HepG2 (cell line): ENCODE measurements at regions not wholly inside any gene's neighbourhood (a gene's known extent, or its start where the extent isn't known, plus 50 kb on each side); places are given as distances from the start of the nearest gene placed in this dataset.

Experiments
- ATAC-seq: fragments of 200-7000 bp; cut with Tn5 transposase; 3 replicates; pipeline ENCODE4 v1.9.1; 2020; ENCODE audit warnings: mild to moderate bottlenecking, moderate library complexity
- BruUV-seq: library from RNA; stranded (reverse); fragments of 400-500 nt; replicated peaks from 2 replicates; lab custom pipeline; 2021; lab: Mats Ljungman, UMichigan
- CTCF ChIA-PET: fragments of 300-600 bp; formaldehyde crosslinking; extraction: SDS; loops from one replicate; lab custom pipeline; 2021; ENCODE audit warnings: low total read pairs, inconsistent platforms, low intra/inter-chr PET ratio; lab: Yijun Ruan, JAX
- POLR2A ChIA-PET: fragments of 350-600 bp; sonication (Branson Sonifier 250); formaldehyde crosslinking; loops from one replicate; lab custom pipeline; 2020; ENCODE audit warnings: antibody characterized with exemption, inconsistent platforms; lab: Yijun Ruan, JAX
- DNase-seq: peaks from one replicate; pipeline ENCODE4 v3.0.0-alpha.2; 2015; ENCODE audit warnings: low spot score
- FAIRE-seq: peaks from 3 replicates; lab custom pipeline; 2011; peaks lifted over from hg19 to GRCh38; lab: Jason Lieb, UNC
- H2AFZ ChIP-seq: one replicate; pipeline ENCODE4 v1.6.1; 2011; ENCODE audit warnings: low read length, inconsistent platforms
- H3K27ac ChIP-seq: fragments of 300-600 bp; 3 replicates; pipeline ENCODE4 v1.8.0; 2011; ENCODE audit warnings: mixed run types, mild to moderate bottlenecking, mixed read lengths, low read length, inconsistent platforms; ENCODE audit not compliant: insufficient read depth; ENCODE audit errors: extremely low read length
- H3K27me3 ChIP-seq, 2 experiments: fragments of 200-600 bp in 1 of 2; 2 replicates in 1 of 2; 3 replicates in 1 of 2; pipeline versions ENCODE4 v1.6.0 to v1.8.0; 2011; ENCODE audit warnings: low read length in 2 of 2, mild to moderate bottlenecking in 2 of 2, moderate library complexity in 2 of 2, inconsistent platforms in 1 of 2; ENCODE audit not compliant: insufficient read depth in 2 of 2, control insufficient read depth in 1 of 2
- H3K36me3 ChIP-seq, 2 experiments: fragments of 200-600 bp in 1 of 2; replicated peaks in 1 of 2; 2 replicates in 1 of 2; 3 replicates in 1 of 2; pipeline versions ENCODE4 v1.5.1 to v1.8.0; 2011; ENCODE audit warnings: low read length in 2 of 2, inconsistent platforms in 1 of 2; ENCODE audit not compliant: insufficient read depth in 2 of 2, control insufficient read depth in 1 of 2
- H3K4me1 ChIP-seq: 2 replicates; pipeline ENCODE4 v1.5.1; 2012; ENCODE audit warnings: low read length, inconsistent platforms; ENCODE audit not compliant: insufficient read depth
- H3K4me2 ChIP-seq: 2 replicates; pipeline ENCODE4 v1.6.0; 2011; ENCODE audit warnings: low read depth, low read length, inconsistent platforms
- H3K4me3 ChIP-seq, 3 experiments: fragments of 200-600 bp in 1 of 3; sonication (generic), shearing (Covaris generic) in 1 of 3; replicated peaks in 1 of 3; 2 replicates each; pipeline ENCODE4 v1.5.1; 2011 to 2016; ENCODE audit warnings: low read length in 3 of 3, inconsistent platforms in 2 of 3, low read depth in 2 of 3, mild to moderate bottlenecking in 2 of 3, control low read depth in 1 of 3, mixed read lengths in 1 of 3; ENCODE audit not compliant: insufficient read depth in 1 of 3
- H3K79me2 ChIP-seq: one replicate; pipeline ENCODE4 v1.6.1; 2011; ENCODE audit warnings: low read length, inconsistent platforms; ENCODE audit not compliant: insufficient read depth
- H3K9ac ChIP-seq: 2 replicates; pipeline ENCODE4 v1.6.0; 2011; ENCODE audit warnings: mild to moderate bottlenecking, low read depth, low read length, inconsistent platforms; ENCODE audit not compliant: insufficient read depth
- H3K9me3 ChIP-seq: 2 replicates; pipeline ENCODE4 v1.5.1; 2012; ENCODE audit warnings: mild to moderate bottlenecking, low read length
- H4K20me1 ChIP-seq: 2 replicates; pipeline ENCODE4 v1.6.0; 2011; ENCODE audit warnings: inconsistent platforms, mild to moderate bottlenecking, low read length, moderate library complexity; ENCODE audit not compliant: insufficient read depth
- FOSL2 ChIP-seq: sonication (generic); formaldehyde crosslinking; IDR thresholded peaks from 2 replicates; pipeline ENCODE4 v1.4.0; 2020; ENCODE audit warnings: missing genetic modification reagents
- FOXK1 ChIP-seq: sonication (generic); formaldehyde crosslinking; IDR thresholded peaks from 2 replicates; pipeline ENCODE4 v1.4.0; 2020; ENCODE audit warnings: low read depth, missing genetic modification reagents, borderline replicate concordance
- MIER2 ChIP-seq: IDR thresholded peaks from 2 replicates; pipeline ENCODE4 v1.6.1; 2016; ENCODE audit warnings: missing biosample characterization, missing genetic modification reagents
- PITX1 ChIP-seq: sonication (generic); formaldehyde crosslinking; IDR thresholded peaks from 2 replicates; pipeline ENCODE4 v1.5.1; 2020; ENCODE audit warnings: mild to moderate bottlenecking, missing genetic modification reagents
- REL ChIP-seq: sonication (generic); formaldehyde crosslinking; conservative IDR thresholded peaks from 2 replicates; pipeline ENCODE4 v1.8.0; 2022; ENCODE audit warnings: mild to moderate bottlenecking, missing genetic modification reagents, moderate library complexity
- STAG1 ChIP-seq: sonication (generic); formaldehyde crosslinking; IDR thresholded peaks from 2 replicates; pipeline ENCODE4 v1.4.0; 2020; ENCODE audit warnings: missing genetic modification reagents
- TBX2 ChIP-seq: sonication (generic); formaldehyde crosslinking; IDR thresholded peaks from 2 replicates; pipeline ENCODE4 v1.5.0; 2020; ENCODE audit warnings: missing genetic modification reagents, mild to moderate bottlenecking, borderline replicate concordance
- ZGPAT ChIP-seq: IDR thresholded peaks from 2 replicates; pipeline ENCODE4 v1.6.1; 2016; ENCODE audit warnings: mild to moderate bottlenecking
- ZNF101 ChIP-seq: sonication (generic); formaldehyde crosslinking; IDR thresholded peaks from 2 replicates; pipeline ENCODE4 v1.4.0; 2020; ENCODE audit warnings: mild to moderate bottlenecking, low read depth, missing genetic modification reagents, borderline replicate concordance
- ZNF772 ChIP-seq: sonication (generic); formaldehyde crosslinking; IDR thresholded peaks from 2 replicates; pipeline ENCODE4 v1.5.0; 2020; ENCODE audit warnings: mild to moderate bottlenecking, missing genetic modification reagents
- WGBS: methylation state at CpG from one replicate; pipeline ENCODE4 v1.1.6; 2017; ENCODE audit warnings: low lambda C conversion rate; 5-methylcytosine and 5-hydroxymethylcytosine counted together
- in situ Hi-C: cut with HindIII; loops from 2 replicates; pipeline ENCODE4 v1.10.0; 2017; ENCODE audit warnings: low pct_unique_long_range_greater_than_20kb; ENCODE audit not compliant: extremely low pct_ligation_motif_present
- intact Hi-C: fragments of 100-400 bp; cut with micrococcal nuclease; formaldehyde crosslinking; loops from one replicate; pipeline ENCODE4 v1.10.0; 2022; ENCODE audit not compliant: unreplicated experiment
- TF ChIP-seq, protein P1 (sequence below): sonication (generic); formaldehyde crosslinking; IDR thresholded peaks from 2 replicates; pipeline ENCODE4 v1.5.0; 2020; ENCODE audit warnings: mild to moderate bottlenecking, missing genetic modification reagents, moderate library complexity

DNA sequence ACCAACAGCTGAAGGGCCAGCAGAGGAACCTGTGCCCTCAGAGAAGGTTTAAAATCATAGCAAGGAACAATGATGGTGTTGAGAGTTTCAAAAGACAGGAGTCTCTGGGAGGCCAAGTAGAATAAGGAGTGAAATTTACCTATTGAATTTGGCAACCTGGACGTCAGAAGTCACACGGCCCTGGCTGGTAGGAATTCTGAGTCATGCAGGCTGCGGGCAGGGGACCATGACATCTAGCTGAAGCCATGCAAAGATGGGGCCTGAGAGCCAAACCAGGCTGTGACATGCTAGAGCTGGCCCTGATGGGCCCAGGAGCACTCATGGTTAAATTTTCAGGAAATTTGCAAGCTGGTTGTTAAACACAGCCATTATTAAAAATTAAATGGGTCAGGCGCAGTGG lies 64.0 kb upstream of the SNX9 start:
- Histone ChIP-seq H3K9me3 (no peaks in the 10 kb centered on the region; the same call in 1 of the 2 replicates), H3K27ac (no peak overlapping the region), H3K4me2 (peak overlapping the region; percentile 45), H2AFZ (peak overlapping the region; percentile 18), H3K4me1 (peaks cover 79% of the 10 kb centered on the region), H3K27me3 (peaks cover 0 to 2% of the 10 kb centered on the region in 2 experiments; a peak in 2 of 5 replicates), H3K36me3 (no peaks in the 10 kb centered on the region), H4K20me1 (no peaks in the 10 kb centered on the region), H3K4me3 (no peak overlapping the region; a peak in 1 of 6 replicates), H3K79me2 (no peaks in the 10 kb centered on the region), H3K9ac (no peak overlapping the region; the same call in 1 of the 2 replicates)
- CTCF ChIA-PET: no interaction called here
- DNase-seq (no peak), ATAC-seq (no peak), FAIRE-seq (no peak)
- no TSS peak for BruUV-seq
- 0 out of 2 replicates have a peak, but pooled peaks have one; percentile 18 for TF ChIP-seq ZGPAT
- TF ChIP-seq FOSL2 (CRISPR knock-in tag): peak; percentile 19; the same call in 1 of the 2 replicates
- 0 out of 2 replicates have a peak, but pooled peaks have one; percentile 13 for TF ChIP-seq FOXK1 (CRISPR knock-in tag)
- TF ChIP-seq REL (CRISPR knock-in tag): no peak
- intact Hi-C loops: loop anchor here (5.0 kb wide), 3 partner anchors 42 to 193 kb away; partner anchors contain the start of gene SNX9
- in situ Hi-C loops: loop anchor here (5.0 kb wide), 2 partner anchors 113 to 188 kb away; no protein-coding TSS in a partner anchor
- POLR2A ChIA-PET: no interaction called here
- WGBS: 38% methylated on average over 4 of the region's 4 CpGs

DNA sequence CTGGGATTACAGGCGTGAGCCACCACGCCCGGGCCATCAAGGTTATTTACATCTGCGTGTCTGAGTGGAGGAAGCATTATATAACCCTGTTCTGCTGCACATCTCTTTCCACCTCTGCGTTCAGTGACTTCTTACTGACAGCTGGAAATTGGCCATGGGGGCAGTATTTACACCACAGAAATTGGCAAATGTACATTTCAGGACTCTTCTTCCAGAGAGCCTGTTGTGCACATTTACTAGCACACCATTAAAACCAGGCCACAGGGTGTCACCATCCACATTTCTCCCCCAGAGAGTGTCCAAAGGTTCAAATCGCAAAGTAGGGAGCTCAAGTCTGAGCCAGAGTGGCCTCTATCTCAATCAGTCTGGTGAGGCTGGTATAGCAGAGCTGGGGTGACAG lies 62.9 kb upstream of the SNX9 start:
- WGBS: 68% methylated on average over 6 of the region's 6 CpGs
- H3K9ac ChIP-seq: no peak overlapping the region

More for the DNA sequence above, 62.9 kb upstream of the SNX9 start:
- intact Hi-C loops: loop anchor here (5.0 kb wide), 1 partner anchor 33 kb away; no protein-coding TSS in a partner anchor
- H3K4me2 ChIP-seq: no peak overlapping the region
- no peak for FAIRE-seq
- CTCF ChIA-PET: no interaction called here
- no peak for DNase-seq
- H4K20me1 ChIP-seq: no peaks in the 10 kb centered on the region
- H3K27ac ChIP-seq: no peak overlapping the region
- no TSS peak for BruUV-seq
- no peaks in the 10 kb centered on the region for H3K36me3 ChIP-seq
- peaks cover 89% of the 10 kb centered on the region for H3K4me1 ChIP-seq
- in situ Hi-C loops: no loop called here
- POLR2A ChIA-PET: interaction anchor here (1.1 kb wide), 1 partner anchor 288 kb away, joined by 3 read pairs; no protein-coding TSS in a partner anchor
- no peak overlapping the region for H3K4me3 ChIP-seq
- no peaks in the 10 kb centered on the region; a peak in 1 of 5 replicates for H3K27me3 ChIP-seq
- no peaks in the 10 kb centered on the region for H3K79me2 ChIP-seq
- TF ChIP-seq TBX2 (CRISPR knock-in tag) (0 out of 2 replicates have a peak, but pooled peaks have one; percentile 30), ZNF772 (CRISPR knock-in tag) (0 out of 2 replicates have a peak, but pooled peaks have one; percentile 43), PITX1 (CRISPR knock-in tag) (0 out of 2 replicates have a peak, but pooled peaks have one; percentile 15), MIER2 (no peak), STAG1 (peak; percentile 33), ZNF101 (CRISPR knock-in tag) (no peak)
- TF ChIP-seq, protein P1, sequence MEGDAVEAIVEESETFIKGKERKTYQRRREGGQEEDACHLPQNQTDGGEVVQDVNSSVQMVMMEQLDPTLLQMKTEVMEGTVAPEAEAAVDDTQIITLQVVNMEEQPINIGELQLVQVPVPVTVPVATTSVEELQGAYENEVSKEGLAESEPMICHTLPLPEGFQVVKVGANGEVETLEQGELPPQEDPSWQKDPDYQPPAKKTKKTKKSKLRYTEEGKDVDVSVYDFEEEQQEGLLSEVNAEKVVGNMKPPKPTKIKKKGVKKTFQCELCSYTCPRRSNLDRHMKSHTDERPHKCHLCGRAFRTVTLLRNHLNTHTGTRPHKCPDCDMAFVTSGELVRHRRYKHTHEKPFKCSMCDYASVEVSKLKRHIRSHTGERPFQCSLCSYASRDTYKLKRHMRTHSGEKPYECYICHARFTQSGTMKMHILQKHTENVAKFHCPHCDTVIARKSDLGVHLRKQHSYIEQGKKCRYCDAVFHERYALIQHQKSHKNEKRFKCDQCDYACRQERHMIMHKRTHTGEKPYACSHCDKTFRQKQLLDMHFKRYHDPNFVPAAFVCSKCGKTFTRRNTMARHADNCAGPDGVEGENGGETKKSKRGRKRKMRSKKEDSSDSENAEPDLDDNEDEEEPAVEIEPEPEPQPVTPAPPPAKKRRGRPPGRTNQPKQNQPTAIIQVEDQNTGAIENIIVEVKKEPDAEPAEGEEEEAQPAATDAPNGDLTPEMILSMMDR (CRISPR knock-in tag): peak; percentile 30; the same call in 1 of the 2 replicates
- no peaks in the 10 kb centered on the region for H3K9me3 ChIP-seq
- H2AFZ ChIP-seq: no peak overlapping the region
- no peak for ATAC-seq
